ENCODE measurements at regions not wholly inside any gene's neighbourhood (a gene's known extent, or its start where the extent isn't known, plus 50 kb on each side); places are given as distances from the start of the nearest gene placed in this dataset.

DNA sequence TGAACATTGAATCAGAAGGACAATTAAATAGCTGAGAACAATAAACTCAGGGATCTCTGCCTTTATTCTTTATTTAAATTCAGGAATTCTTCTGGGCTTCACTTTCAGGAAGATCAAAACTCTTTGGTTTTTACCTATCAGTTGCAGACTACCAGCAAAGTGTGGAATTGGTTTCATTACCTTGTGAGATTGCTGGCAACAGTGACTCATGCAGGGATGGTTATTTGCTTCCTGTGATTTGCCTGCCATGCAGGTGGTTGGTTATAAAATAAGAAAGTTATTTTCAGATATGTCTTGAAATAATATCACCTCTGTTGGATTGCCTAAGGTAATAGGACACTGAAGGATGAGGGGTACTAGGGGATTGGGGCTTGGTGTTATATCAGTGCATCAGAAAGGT, 204.6 kb downstream of the PTBP2 start:
- no peak overlapping the region for H3K4me3 ChIP-seq (IDR thresholded peaks at IDR 0.05; ENCODE audit: insufficient read depth, low read depth, low read length)

GRCh38 chr1:96927125-96927524, 205.5 kb downstream of the PTBP2 start:
- H3K27ac ChIP-seq, result no peak overlapping the region
- H3K36me3 ChIP-seq (ENCODE audit: insufficient read depth), result no peaks in the 10 kb centered on the region
- H4K20me1 ChIP-seq (ENCODE audit: insufficient read depth), result no peaks in the 10 kb centered on the region
- H2AFZ ChIP-seq (ENCODE audit: low read depth), result no peak overlapping the region
- H3K4me1 ChIP-seq (ENCODE audit: low read depth, poor library complexity, severe bottlenecking), result no peaks in the 10 kb centered on the region
- TF ChIP-seq, protein P1, sequence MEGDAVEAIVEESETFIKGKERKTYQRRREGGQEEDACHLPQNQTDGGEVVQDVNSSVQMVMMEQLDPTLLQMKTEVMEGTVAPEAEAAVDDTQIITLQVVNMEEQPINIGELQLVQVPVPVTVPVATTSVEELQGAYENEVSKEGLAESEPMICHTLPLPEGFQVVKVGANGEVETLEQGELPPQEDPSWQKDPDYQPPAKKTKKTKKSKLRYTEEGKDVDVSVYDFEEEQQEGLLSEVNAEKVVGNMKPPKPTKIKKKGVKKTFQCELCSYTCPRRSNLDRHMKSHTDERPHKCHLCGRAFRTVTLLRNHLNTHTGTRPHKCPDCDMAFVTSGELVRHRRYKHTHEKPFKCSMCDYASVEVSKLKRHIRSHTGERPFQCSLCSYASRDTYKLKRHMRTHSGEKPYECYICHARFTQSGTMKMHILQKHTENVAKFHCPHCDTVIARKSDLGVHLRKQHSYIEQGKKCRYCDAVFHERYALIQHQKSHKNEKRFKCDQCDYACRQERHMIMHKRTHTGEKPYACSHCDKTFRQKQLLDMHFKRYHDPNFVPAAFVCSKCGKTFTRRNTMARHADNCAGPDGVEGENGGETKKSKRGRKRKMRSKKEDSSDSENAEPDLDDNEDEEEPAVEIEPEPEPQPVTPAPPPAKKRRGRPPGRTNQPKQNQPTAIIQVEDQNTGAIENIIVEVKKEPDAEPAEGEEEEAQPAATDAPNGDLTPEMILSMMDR (conservative IDR thresholded peaks at IDR 0.05; ENCODE audit: low read depth, low read length), result no peak
- H3K79me2 ChIP-seq (ENCODE audit: insufficient read depth, low read depth), result no peaks in the 10 kb centered on the region
- H3K9ac ChIP-seq, result no peak overlapping the region
- no peaks in the 10 kb centered on the region for H3K27me3 ChIP-seq (ENCODE audit: insufficient read depth, low read depth)
- no peak overlapping the region for H3K4me3 ChIP-seq (IDR thresholded peaks at IDR 0.05; ENCODE audit: insufficient read depth, low read depth, low read length)
- no peak overlapping the region for H3K4me2 ChIP-seq

More for the DNA sequence above, 204.6 kb downstream of the PTBP2 start:
- no peaks in the 10 kb centered on the region for H3K36me3 ChIP-seq (ENCODE audit: insufficient read depth)
- no peaks in the 10 kb centered on the region for H3K79me2 ChIP-seq (ENCODE audit: insufficient read depth, low read depth)
- no peak overlapping the region for H3K27ac ChIP-seq
- H4K20me1 ChIP-seq (ENCODE audit: insufficient read depth), result no peaks in the 10 kb centered on the region
- H3K4me1 ChIP-seq (ENCODE audit: low read depth, poor library complexity, severe bottlenecking), result no peaks in the 10 kb centered on the region
- H3K27me3 ChIP-seq (ENCODE audit: insufficient read depth, low read depth), result no peaks in the 10 kb centered on the region
- H2AFZ ChIP-seq (ENCODE audit: low read depth), result no peak overlapping the region
- no peak overlapping the region for H3K9ac ChIP-seq
- TF ChIP-seq, protein P1 (conservative IDR thresholded peaks at IDR 0.05; ENCODE audit: low read depth, low read length), result no peak
- no peak overlapping the region for H3K4me2 ChIP-seq

DNA sequence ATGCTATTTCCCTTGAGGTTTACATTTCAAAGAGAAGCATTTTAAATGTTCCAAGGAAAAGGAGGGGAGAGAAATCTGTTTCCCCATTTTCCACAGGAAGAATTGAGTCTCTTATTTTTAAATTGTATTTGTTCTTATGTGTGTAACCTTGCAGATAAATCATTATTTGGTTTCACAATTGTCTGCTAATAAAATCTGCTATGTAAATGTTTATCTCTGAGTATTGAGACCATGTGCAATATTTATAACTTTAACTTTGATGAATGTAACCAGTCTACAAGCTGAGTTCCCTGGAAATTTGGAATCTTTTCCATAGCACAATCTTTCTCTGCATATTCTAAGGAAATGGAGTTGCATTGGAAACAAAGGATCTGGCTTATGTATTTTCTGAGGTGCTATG, 209.6 kb downstream of the PTBP2 start:
- Histone ChIP-seq H4K20me1 (ENCODE audit: insufficient read depth) (no peaks in the 10 kb centered on the region), H3K4me2 (no peak overlapping the region), H3K79me2 (ENCODE audit: insufficient read depth, low read depth) (no peaks in the 10 kb centered on the region), H3K9ac (no peak overlapping the region), H3K27me3 (ENCODE audit: insufficient read depth, low read depth) (no peaks in the 10 kb centered on the region), H3K36me3 (ENCODE audit: insufficient read depth) (no peaks in the 10 kb centered on the region), H3K4me3 (IDR thresholded peaks at IDR 0.05; ENCODE audit: insufficient read depth, low read depth, low read length) (no peak overlapping the region), H2AFZ (ENCODE audit: low read depth) (no peak overlapping the region), H3K27ac (no peak overlapping the region), H3K4me1 (ENCODE audit: low read depth, poor library complexity, severe bottlenecking) (no peaks in the 10 kb centered on the region)
- TF ChIP-seq, protein P1 (conservative IDR thresholded peaks at IDR 0.05; ENCODE audit: low read depth, low read length), result no peak

- no peaks in the 10 kb centered on the region for H4K20me1 ChIP-seq (ENCODE audit: insufficient read depth)
- H3K9ac ChIP-seq, result no peak overlapping the region
- no peak overlapping the region for H3K27ac ChIP-seq
- H3K36me3 ChIP-seq (ENCODE audit: insufficient read depth), result no peaks in the 10 kb centered on the region
- H2AFZ ChIP-seq (ENCODE audit: low read depth), result no peak overlapping the region
- TF ChIP-seq, protein P1 (conservative IDR thresholded peaks at IDR 0.05; ENCODE audit: low read depth, low read length), result no peak
- H3K4me3 ChIP-seq (IDR thresholded peaks at IDR 0.05; ENCODE audit: insufficient read depth, low read depth, low read length), result no peak overlapping the region
- no peak overlapping the region for H3K4me2 ChIP-seq
- no peaks in the 10 kb centered on the region for H3K79me2 ChIP-seq (ENCODE audit: insufficient read depth, low read depth)
- H3K27me3 ChIP-seq (ENCODE audit: insufficient read depth, low read depth), result no peaks in the 10 kb centered on the region
- H3K4me1 ChIP-seq (ENCODE audit: low read depth, poor library complexity, severe bottlenecking), result no peaks in the 10 kb centered on the region
Measured at GRCh38 chr1:96934282-96934681, 212.7 kb downstream of the PTBP2 start.

Data from KMS-11 (cell line).